GM12878 (cell line): ENCODE measurements at regions not wholly inside any gene's neighbourhood (a gene's known extent, or its start where the extent isn't known, plus 50 kb on each side); places are given as distances from the start of the nearest gene placed in this dataset.

ENCODE experiments used
- ATAC-seq: fragments of 200-7000 bp; cut with Tn5 transposase; 3 replicates; pipeline ENCODE4 v1.9.1; 2020; ENCODE audit warnings: mild to moderate bottlenecking, moderate library complexity
- BruUV-seq: library from RNA; stranded (reverse); fragments of 400-500 nt; replicated peaks from 2 replicates; lab custom pipeline; 2021; lab: Mats Ljungman, UMichigan
- CTCF ChIA-PET: fragments of 300-600 bp; sonication (Branson Sonifier 250); formaldehyde crosslinking; extraction: SDS; loops from one replicate; lab custom pipeline; 2021; ENCODE audit warnings: inconsistent platforms; lab: Yijun Ruan, JAX
- POLR2A ChIA-PET: fragments of 350-600 bp; formaldehyde crosslinking; extraction: SDS; loops from one replicate; lab custom pipeline; 2021; ENCODE audit warnings: inconsistent platforms; lab: Charles Lee
- RAD21 ChIA-PET: fragments of 300-600 bp; sonication (Branson Sonifier 250); formaldehyde crosslinking; loops from one replicate; lab custom pipeline; 2023; ENCODE audit warnings: antibody characterized with exemption; ENCODE audit not compliant: unreplicated experiment; lab: Charles Lee
- SMC1A ChIA-PET: fragments of 300-600 bp; sonication (Branson Sonifier 250); formaldehyde crosslinking; loops from one replicate; lab custom pipeline; 2023; ENCODE audit not compliant: unreplicated experiment, uncharacterized antibody; lab: Charles Lee
- DNase-seq: peaks from one replicate; pipeline ENCODE4 v3.0.0-alpha.2; 2011; ENCODE audit warnings: low read depth, low spot score
- FAIRE-seq: peaks from 3 replicates; lab custom pipeline; 2011; peaks lifted over from hg19 to GRCh38; lab: Jason Lieb, UNC
- H2AFZ ChIP-seq: 2 replicates; pipeline ENCODE4 v1.6.0; 2011; ENCODE audit warnings: low read depth, low read length, control low read depth; ENCODE audit not compliant: control insufficient read depth
- H3K27ac ChIP-seq: 2 replicates; pipeline ENCODE4 v1.5.1; 2011; ENCODE audit warnings: control low read depth; ENCODE audit not compliant: control insufficient read depth, insufficient read depth
- H3K27me3 ChIP-seq, 2 experiments: replicated peaks in 1 of 2; 2 replicates each; pipeline versions ENCODE4 v1.6.0 to v1.6.1; 2011; ENCODE audit warnings: low read length in 1 of 2; ENCODE audit not compliant: control insufficient read depth in 2 of 2, insufficient read depth in 2 of 2
- H3K36me3 ChIP-seq, 2 experiments: 2 replicates each; pipeline ENCODE4 v1.5.1; 2011; ENCODE audit warnings: low read length in 1 of 2; ENCODE audit not compliant: control insufficient read depth in 2 of 2, insufficient read depth in 2 of 2
- H3K4me1 ChIP-seq: 2 replicates; pipeline ENCODE4 v1.6.1; 2011; ENCODE audit warnings: mild to moderate bottlenecking, low read length, moderate library complexity, mixed read lengths; ENCODE audit not compliant: control insufficient read depth, insufficient read depth
- H3K4me2 ChIP-seq: 2 replicates; pipeline ENCODE4 v1.6.0; 2011; ENCODE audit warnings: control low read depth; ENCODE audit not compliant: control insufficient read depth, insufficient read depth
- H3K4me3 ChIP-seq: fragments of 200-600 bp; sonication (generic); 2 replicates; pipeline ENCODE4 v1.5.1; 2016
- H3K79me2 ChIP-seq: 2 replicates; pipeline ENCODE4 v1.6.0; 2011; ENCODE audit warnings: low read length; ENCODE audit not compliant: control insufficient read depth, insufficient read depth
- H3K9ac ChIP-seq: 2 replicates; pipeline ENCODE4 v1.8.0; 2011; ENCODE audit warnings: low read length, control low read depth, mixed read lengths; ENCODE audit not compliant: control insufficient read depth, insufficient read depth
- H3K9me3 ChIP-seq: replicated peaks from 3 replicates; pipeline ENCODE4 v1.5.1; 2011; ENCODE audit warnings: mild to moderate bottlenecking, low read length; ENCODE audit not compliant: control insufficient read depth, insufficient read depth
- H4K20me1 ChIP-seq: 2 replicates; pipeline ENCODE4 v1.6.0; 2011; ENCODE audit not compliant: control insufficient read depth, insufficient read depth
- BCL11A ChIP-seq: IDR thresholded peaks from 2 replicates; pipeline ENCODE4 v1.6.1; 2011; ENCODE audit warnings: low read depth, low read length
- BRCA1 ChIP-seq: IDR thresholded peaks from 2 replicates; pipeline ENCODE4 v1.6.1; 2011; ENCODE audit warnings: low read depth, low read length, improper control_type of control experiment
- ETV6 ChIP-seq, 2 experiments: fragments of 450-650 bp in 1 of 2; IDR thresholded peaks in 1 of 2; conservative IDR thresholded peaks in 1 of 2; 2 replicates each; pipeline ENCODE4 v1.6.1; 2014; ENCODE audit warnings: antibody characterized with exemption in 1 of 2, borderline replicate concordance in 1 of 2, low read depth in 1 of 2, mild to moderate bottlenecking in 1 of 2, moderate library complexity in 1 of 2
- MEF2A ChIP-seq: IDR thresholded peaks from 2 replicates; pipeline ENCODE4 v1.6.1; 2011; ENCODE audit warnings: low read depth, mild to moderate bottlenecking, low read length, moderate library complexity; ENCODE audit not compliant: insufficient read depth
- NKRF ChIP-seq: fragments of 450-650 bp; conservative IDR thresholded peaks from 2 replicates; pipeline ENCODE4 v1.6.1; 2017; ENCODE audit warnings: mild to moderate bottlenecking, moderate library complexity
- NR2C2 ChIP-seq: IDR thresholded peaks from 2 replicates; pipeline ENCODE4 v1.6.1; 2011; ENCODE audit warnings: borderline replicate concordance, low read depth; ENCODE audit not compliant: control insufficient read depth, insufficient read length
- NR2F1 ChIP-seq: fragments of 450-650 bp; conservative IDR thresholded peaks from 2 replicates; pipeline ENCODE4 v1.6.1; 2017; ENCODE audit warnings: mild to moderate bottlenecking
- PKNOX1 ChIP-seq: fragments of 450-650 bp; IDR thresholded peaks from 2 replicates; pipeline ENCODE4 v1.6.1; 2016; ENCODE audit warnings: mild to moderate bottlenecking
- POLR2AphosphoS2 ChIP-seq: IDR thresholded peaks from 2 replicates; pipeline ENCODE4 v1.6.1; 2011; ENCODE audit warnings: low read depth, mild to moderate bottlenecking, low read length, improper control_type of control experiment, moderate library complexity
- POLR2AphosphoS5 ChIP-seq: IDR thresholded peaks from 2 replicates; pipeline ENCODE4 v1.6.1; 2011; ENCODE audit warnings: mild to moderate bottlenecking, low read length, inconsistent platforms
- POU2F2 ChIP-seq: IDR thresholded peaks from 3 replicates; pipeline ENCODE4 v1.6.1; 2011; ENCODE audit warnings: low read depth, mild to moderate bottlenecking, low read length, borderline replicate concordance
- RCOR1 ChIP-seq: conservative IDR thresholded peaks from 2 replicates; pipeline ENCODE4 v1.6.1; 2012; ENCODE audit warnings: low read depth, low read length, improper control_type of control experiment
- SIN3A ChIP-seq: IDR thresholded peaks from 2 replicates; pipeline ENCODE4 v1.6.1; 2012; ENCODE audit warnings: low read depth, low read length, improper control_type of control experiment
- ZBTB11 ChIP-seq: fragments of 450-650 bp; formaldehyde crosslinking; IDR thresholded peaks from 2 replicates; pipeline ENCODE4 v1.5.0; 2022; ENCODE audit warnings: mild to moderate bottlenecking, missing genetic modification characterization
- ZSCAN29 ChIP-seq: fragments of 450-650 bp; IDR thresholded peaks from 2 replicates; pipeline ENCODE4 v1.6.1; 2017; ENCODE audit warnings: mild to moderate bottlenecking, moderate library complexity
- WGBS: methylation state at CpG from one replicate; pipeline ENCODE4 v1.1.6; 2016; ENCODE audit warnings: low lambda C conversion rate; ENCODE audit not compliant: insufficient replicate concordance, insufficient coverage; ENCODE audit errors: missing lambda C conversion rate; 5-methylcytosine and 5-hydroxymethylcytosine counted together
- in situ Hi-C: fragments of 300-500 bp; cut with MboI; formaldehyde crosslinking; loops from 9 replicates; pipeline ENCODE4 v1.14.3; 2018; ENCODE audit warnings: mixed read lengths
- intact Hi-C: fragments of 100-400 bp; cut with micrococcal nuclease; formaldehyde crosslinking; loops from one replicate; pipeline ENCODE4 v1.14.2; 2022; ENCODE audit not compliant: unreplicated experiment

GRCh38 chr22:47382164-47382890 is 619.9 kb downstream of the TBC1D22A start:
- TF ChIP-seq BRCA1 (no peak), BCL11A (no peak), NKRF (no peak), POU2F2 (no peak), MEF2A (no peak), SIN3A (no peak), PKNOX1 (no peak), NR2C2 (no peak), ETV6 (conservative IDR thresholded peaks at IDR 0.05 in 1 of 2, IDR thresholded peaks at IDR 0.05 in 1 of 2; ENCODE audit: borderline replicate concordance in 1 of 2, low read depth in 1 of 2) (no peak), POLR2AphosphoS5 (no peak), NR2F1 (no peak), RCOR1 (no peak), POLR2AphosphoS2 (no peak), ZBTB11 (CRISPR knock-in tag) (no peak), ZSCAN29 (no peak)
- TF ChIP-seq, all 136 proteins: peak for 0
- Histone ChIP-seq H4K20me1 (no peaks in the 10 kb centered on the region), H3K9me3 (no peaks in the 10 kb centered on the region; the same call in 2 of the 3 replicates), H3K27ac (no peak overlapping the region), H3K9ac (no peak overlapping the region), H3K4me3 (no peak overlapping the region), H3K36me3 (no peaks in the 10 kb centered on the region), H3K27me3 (no peaks in the 10 kb centered on the region), H2AFZ (no peak overlapping the region), H3K4me1 (no peaks in the 10 kb centered on the region), H3K79me2 (no peaks in the 10 kb centered on the region), H3K4me2 (no peak overlapping the region)
- intact Hi-C loops (no loop called here), in situ Hi-C loops (no loop called here)
- ChIA-PET CTCF (no interaction called here), POLR2A (no interaction called here), RAD21 (no interaction called here), SMC1A (no interaction called here)
- no peak for ATAC-seq
- BruUV-seq, result no TSS peak
- 0% methylated on average over 5 of the region's 7 CpGs for WGBS
- FAIRE-seq, result no peak
- DNase-seq, result no peak
